ENCODE measurements at regions not wholly inside any gene's neighbourhood (a gene's known extent, or its start where the extent isn't known, plus 50 kb on each side); places are given as distances from the start of the nearest gene placed in this dataset.
"Not testable (repeated sequence)": the region's sequence is repeated elsewhere in the genome, so short reads cannot be mapped to it uniquely, and the experiment has no call there.

DNA sequence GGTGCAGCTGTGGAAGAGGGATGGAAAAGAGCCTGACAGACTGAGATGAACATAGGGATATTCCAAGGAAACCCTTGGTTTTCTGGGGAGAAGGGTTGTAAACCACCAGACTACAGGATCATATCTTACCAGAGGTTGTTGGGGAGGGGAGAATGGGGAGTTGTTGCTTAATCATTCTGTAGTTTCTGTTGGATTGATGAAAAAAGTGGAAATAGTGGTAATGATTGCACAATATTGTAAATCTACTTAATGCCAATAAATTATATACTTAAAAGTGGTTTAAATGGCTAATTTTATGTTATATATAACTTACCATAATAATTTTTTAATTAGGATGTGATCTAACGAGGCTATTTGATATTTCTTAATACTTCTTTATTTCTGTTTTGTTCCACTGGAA is 800.9 kb downstream of the BCL11A start:
- no peaks in the 10 kb centered on the region for H3K36me3 ChIP-seq (ENCODE audit: control insufficient read depth in 2 of 2, insufficient read depth in 2 of 2, low read length in 2 of 2)
- no peak overlapping the region for H3K4me3 ChIP-seq (ENCODE audit: low read length in 2 of 2)
- no peak overlapping the region for H3K27ac ChIP-seq (ENCODE audit: low read length)
- no peaks in the 10 kb centered on the region for H3K27me3 ChIP-seq (ENCODE audit: control insufficient read depth in 1 of 2, insufficient read depth in 2 of 2, low read length in 2 of 2)
- H3K9ac ChIP-seq (ENCODE audit: low read length in 2 of 2), result no peak overlapping the region
- H3K4me1 ChIP-seq (ENCODE audit: control insufficient read depth, insufficient read depth, low read length), result no peaks in the 10 kb centered on the region
- H3K9me3 ChIP-seq (ENCODE audit: control insufficient read depth in 2 of 2, low read length in 2 of 2), result no peaks in the 10 kb centered on the region

DNA sequence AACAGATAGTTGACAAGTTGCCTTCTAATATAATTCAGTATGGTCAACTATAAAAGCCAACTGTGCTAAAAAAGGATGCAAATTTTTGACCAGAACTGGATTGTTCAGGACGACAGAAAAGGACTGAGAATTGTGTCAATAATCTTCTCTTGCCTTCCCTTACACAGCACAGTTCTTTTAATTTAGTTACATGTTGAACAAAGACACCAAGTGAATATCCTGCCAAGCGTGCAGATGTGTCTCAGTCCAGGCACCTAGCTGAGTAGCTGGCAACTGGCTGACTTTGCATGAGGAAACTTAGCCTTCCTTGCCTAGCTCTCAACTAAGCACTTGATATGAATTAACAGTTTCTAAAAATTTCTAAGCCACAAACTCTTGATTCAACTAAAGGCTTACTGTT is 801.4 kb downstream of the BCL11A start:
- no peaks in the 10 kb centered on the region for H3K4me1 ChIP-seq (ENCODE audit: control insufficient read depth, insufficient read depth, low read length)
- no peak overlapping the region for H3K9ac ChIP-seq (ENCODE audit: low read length in 2 of 2)
- no peaks in the 10 kb centered on the region for H3K36me3 ChIP-seq (ENCODE audit: control insufficient read depth in 2 of 2, insufficient read depth in 2 of 2, low read length in 2 of 2)
- no peak overlapping the region for H3K27ac ChIP-seq (ENCODE audit: low read length)
- no peaks in the 10 kb centered on the region for H3K9me3 ChIP-seq (ENCODE audit: control insufficient read depth in 2 of 2, low read length in 2 of 2)
- no peaks in the 10 kb centered on the region for H3K27me3 ChIP-seq (ENCODE audit: control insufficient read depth in 1 of 2, insufficient read depth in 2 of 2, low read length in 2 of 2)
- H3K4me3 ChIP-seq (ENCODE audit: low read length in 2 of 2), result no peak overlapping the region

DNA sequence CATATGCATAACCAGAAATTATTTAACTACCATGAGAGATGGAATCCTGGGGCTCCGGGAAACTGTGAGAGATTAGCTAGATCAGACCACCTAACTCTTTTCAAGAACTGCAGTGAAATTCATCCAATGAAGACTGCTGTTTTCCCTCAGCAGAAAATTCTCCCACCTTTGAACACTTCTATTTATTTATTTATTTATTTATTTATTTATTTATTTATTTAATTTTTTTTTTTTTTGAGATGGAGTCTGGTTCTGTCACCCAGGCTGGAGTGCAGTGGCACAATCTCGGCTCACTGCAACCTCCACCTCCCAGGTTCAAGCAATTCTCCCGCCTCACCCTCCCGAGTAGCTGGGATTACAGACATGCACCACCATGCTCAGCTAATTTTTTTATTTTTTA is 802.2 kb downstream of the BCL11A start:
- H3K9me3 ChIP-seq (ENCODE audit: control insufficient read depth in 2 of 2, low read length in 2 of 2); H3K36me3 ChIP-seq (ENCODE audit: control insufficient read depth in 2 of 2, insufficient read depth in 2 of 2, low read length in 2 of 2); H3K27ac ChIP-seq (ENCODE audit: low read length); H3K27me3 ChIP-seq (ENCODE audit: control insufficient read depth in 1 of 2, insufficient read depth in 2 of 2, low read length in 2 of 2); H3K9ac ChIP-seq (ENCODE audit: low read length in 2 of 2); H3K4me3 ChIP-seq (ENCODE audit: low read length in 2 of 2); H3K4me1 ChIP-seq (ENCODE audit: control insufficient read depth, insufficient read depth, low read length): not testable (repeated sequence)

DNA sequence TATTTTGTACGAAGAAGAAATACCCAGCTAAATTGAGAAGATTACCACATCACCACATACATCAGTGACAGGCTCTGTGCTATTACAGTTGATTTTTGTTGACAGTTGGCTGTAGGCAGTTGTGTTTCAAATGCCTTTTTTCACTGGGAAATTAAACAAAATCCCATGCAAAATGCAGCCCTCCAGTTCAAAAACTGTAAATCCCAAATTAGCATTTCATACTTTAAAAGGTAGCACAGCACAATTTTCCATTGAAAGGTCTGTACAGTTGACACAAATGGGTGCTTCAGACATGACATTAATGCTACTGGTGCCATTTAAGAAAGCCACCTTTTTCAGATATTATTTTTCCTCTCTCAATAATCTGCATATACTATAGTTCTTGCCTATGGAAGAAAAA is 807.2 kb downstream of the BCL11A start:
- H3K4me3 ChIP-seq (ENCODE audit: low read length in 2 of 2), result no peak overlapping the region
- H3K4me1 ChIP-seq (ENCODE audit: control insufficient read depth, insufficient read depth, low read length), result no peaks in the 10 kb centered on the region
- no peaks in the 10 kb centered on the region for H3K9me3 ChIP-seq (ENCODE audit: control insufficient read depth in 2 of 2, low read length in 2 of 2)
- H3K27me3 ChIP-seq (ENCODE audit: control insufficient read depth in 1 of 2, insufficient read depth in 2 of 2, low read length in 2 of 2), result no peaks in the 10 kb centered on the region
- no peak overlapping the region for H3K27ac ChIP-seq (ENCODE audit: low read length)
- H3K9ac ChIP-seq (ENCODE audit: low read length in 2 of 2), result no peak overlapping the region
- H3K36me3 ChIP-seq (ENCODE audit: control insufficient read depth in 2 of 2, insufficient read depth in 2 of 2, low read length in 2 of 2), result no peaks in the 10 kb centered on the region

DNA sequence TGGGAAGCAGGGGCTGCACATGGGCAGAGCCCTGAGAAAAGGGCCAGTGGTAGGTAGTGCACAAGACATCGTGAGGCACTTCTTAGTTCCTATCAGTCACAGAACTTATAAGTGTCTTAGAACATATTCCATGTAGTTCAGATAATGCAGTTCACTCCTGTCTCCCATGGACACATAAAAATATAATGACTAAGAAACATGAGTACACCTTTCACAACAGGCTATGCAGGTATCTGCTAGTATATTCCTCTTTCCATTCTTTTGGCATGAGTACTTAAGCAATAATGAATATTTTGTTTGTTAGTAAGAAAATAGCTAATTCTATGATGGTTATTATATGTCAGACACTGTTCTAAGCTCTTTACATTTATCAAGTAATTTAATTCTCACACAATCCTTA is 808.4 kb downstream of the BCL11A start:
- Histone ChIP-seq H3K27me3 (ENCODE audit: control insufficient read depth in 1 of 2, insufficient read depth in 2 of 2, low read length in 2 of 2) (no peaks in the 10 kb centered on the region), H3K4me3 (ENCODE audit: low read length in 2 of 2) (no peak overlapping the region), H3K9ac (ENCODE audit: low read length in 2 of 2) (no peak overlapping the region), H3K27ac (ENCODE audit: low read length) (no peak overlapping the region), H3K9me3 (ENCODE audit: control insufficient read depth in 2 of 2, low read length in 2 of 2) (no peaks in the 10 kb centered on the region), H3K36me3 (ENCODE audit: control insufficient read depth in 2 of 2, insufficient read depth in 2 of 2, low read length in 2 of 2) (no peaks in the 10 kb centered on the region), H3K4me1 (ENCODE audit: control insufficient read depth, insufficient read depth, low read length) (no peaks in the 10 kb centered on the region)

DNA sequence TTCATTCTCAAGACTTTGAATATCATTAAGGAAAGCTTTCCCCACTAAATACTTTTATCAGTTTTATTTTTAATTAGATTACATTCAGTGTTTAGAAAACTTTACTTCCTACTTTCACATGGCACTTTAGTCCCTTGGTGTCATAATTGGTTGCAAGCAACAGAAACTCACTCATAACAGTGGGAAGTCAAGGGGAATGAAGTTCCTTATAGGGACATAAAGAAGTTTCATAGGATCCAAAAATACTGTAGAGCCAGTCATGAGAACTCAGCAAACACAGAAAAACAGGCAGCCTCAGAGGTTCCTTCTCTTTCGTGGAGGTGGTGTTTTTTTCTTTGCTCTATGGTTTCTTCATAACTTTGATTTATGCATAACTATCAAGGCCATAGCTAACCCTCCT is 809.0 kb downstream of the BCL11A start:
- Histone ChIP-seq H3K4me3 (ENCODE audit: low read length in 2 of 2) (no peak overlapping the region), H3K9me3 (ENCODE audit: control insufficient read depth in 2 of 2, low read length in 2 of 2) (no peaks in the 10 kb centered on the region), H3K4me1 (ENCODE audit: control insufficient read depth, insufficient read depth, low read length) (no peaks in the 10 kb centered on the region), H3K27me3 (ENCODE audit: control insufficient read depth in 1 of 2, insufficient read depth in 2 of 2, low read length in 2 of 2) (no peaks in the 10 kb centered on the region), H3K27ac (ENCODE audit: low read length) (no peak overlapping the region), H3K9ac (ENCODE audit: low read length in 2 of 2) (no peak overlapping the region), H3K36me3 (ENCODE audit: control insufficient read depth in 2 of 2, insufficient read depth in 2 of 2, low read length in 2 of 2) (no peaks in the 10 kb centered on the region)

DNA sequence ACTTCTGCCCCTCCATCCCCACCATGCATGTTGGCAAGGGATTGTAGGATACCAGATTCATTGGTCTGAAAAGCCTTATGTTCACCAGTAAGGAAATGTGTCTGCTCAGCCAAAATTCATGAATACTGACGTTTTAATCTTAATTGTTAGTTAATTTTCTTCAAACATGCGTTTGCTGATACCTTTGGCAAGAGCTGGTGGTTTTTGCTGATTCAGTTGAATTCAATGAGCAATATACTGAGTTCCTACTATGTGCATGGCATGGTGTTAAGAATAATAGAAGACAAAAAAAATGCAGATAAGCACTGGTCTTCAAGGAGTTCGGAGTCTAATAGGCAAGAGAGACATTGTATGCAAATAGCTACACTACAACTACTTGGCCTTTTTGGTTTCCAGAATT is 811.6 kb downstream of the BCL11A start:
- Histone ChIP-seq H3K4me1 (ENCODE audit: control insufficient read depth, insufficient read depth, low read length) (no peaks in the 10 kb centered on the region), H3K27me3 (ENCODE audit: control insufficient read depth in 1 of 2, insufficient read depth in 2 of 2, low read length in 2 of 2) (no peaks in the 10 kb centered on the region), H3K9me3 (ENCODE audit: control insufficient read depth in 2 of 2, low read length in 2 of 2) (no peaks in the 10 kb centered on the region), H3K36me3 (ENCODE audit: control insufficient read depth in 2 of 2, insufficient read depth in 2 of 2, low read length in 2 of 2) (no peaks in the 10 kb centered on the region), H3K4me3 (ENCODE audit: low read length in 2 of 2) (no peak overlapping the region), H3K27ac (ENCODE audit: low read length) (no peak overlapping the region), H3K9ac (ENCODE audit: low read length in 2 of 2) (no peak overlapping the region)

DNA sequence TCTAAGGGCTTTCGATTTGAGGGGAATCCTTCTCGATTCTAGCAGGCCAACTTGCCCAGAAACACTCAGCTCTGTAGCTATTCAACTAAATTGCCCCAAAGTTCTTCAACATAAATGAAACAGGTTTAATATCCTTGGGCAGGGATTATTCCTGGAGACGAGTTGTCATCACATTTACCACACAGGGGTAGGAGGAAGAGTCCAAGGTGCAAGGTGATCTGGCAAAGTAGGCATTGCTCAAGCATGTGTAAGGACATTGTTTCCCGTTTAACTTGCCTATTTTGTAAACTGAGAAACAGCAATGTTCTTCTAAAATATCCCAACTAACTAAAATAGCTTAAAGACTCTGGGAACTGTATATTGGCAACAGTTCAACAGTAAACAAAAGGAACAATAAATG is 814.3 kb downstream of the BCL11A start:
- Histone ChIP-seq H3K27me3 (ENCODE audit: control insufficient read depth in 1 of 2, insufficient read depth in 2 of 2, low read length in 2 of 2) (no peaks in the 10 kb centered on the region), H3K4me1 (ENCODE audit: control insufficient read depth, insufficient read depth, low read length) (no peaks in the 10 kb centered on the region), H3K9me3 (ENCODE audit: control insufficient read depth in 2 of 2, low read length in 2 of 2) (no peaks in the 10 kb centered on the region), H3K36me3 (ENCODE audit: control insufficient read depth in 2 of 2, insufficient read depth in 2 of 2, low read length in 2 of 2) (no peaks in the 10 kb centered on the region), H3K4me3 (ENCODE audit: low read length in 2 of 2) (no peak overlapping the region), H3K27ac (ENCODE audit: low read length) (no peak overlapping the region), H3K9ac (ENCODE audit: low read length in 2 of 2) (no peak overlapping the region)

DNA sequence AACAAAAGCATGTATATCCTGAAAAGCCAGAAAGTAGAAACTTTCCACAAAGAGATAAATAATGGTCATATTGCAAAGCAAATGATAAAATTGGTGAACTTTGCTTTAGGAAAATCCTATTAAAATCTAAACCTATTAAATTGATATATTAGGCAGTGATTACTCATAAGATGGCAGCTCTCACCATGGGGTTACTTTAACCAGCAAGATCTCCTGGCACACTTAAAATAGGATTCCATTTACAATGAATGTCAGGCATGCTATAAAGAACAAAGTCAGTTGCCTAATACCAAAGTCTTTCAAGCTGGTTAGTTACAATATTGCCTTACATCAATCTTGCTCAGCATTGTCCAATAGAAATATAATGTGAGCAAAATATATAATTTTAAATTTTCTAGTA is 816.2 kb downstream of the BCL11A start:
- no peaks in the 10 kb centered on the region for H3K4me1 ChIP-seq (ENCODE audit: control insufficient read depth, insufficient read depth, low read length)
- H3K27me3 ChIP-seq (ENCODE audit: control insufficient read depth in 1 of 2, insufficient read depth in 2 of 2, low read length in 2 of 2), result no peaks in the 10 kb centered on the region
- no peak overlapping the region for H3K9ac ChIP-seq (ENCODE audit: low read length in 2 of 2)
- H3K36me3 ChIP-seq (ENCODE audit: control insufficient read depth in 2 of 2, insufficient read depth in 2 of 2, low read length in 2 of 2), result no peaks in the 10 kb centered on the region
- no peak overlapping the region for H3K27ac ChIP-seq (ENCODE audit: low read length)
- no peak overlapping the region for H3K4me3 ChIP-seq (ENCODE audit: low read length in 2 of 2)
- H3K9me3 ChIP-seq (ENCODE audit: control insufficient read depth in 2 of 2, low read length in 2 of 2), result no peaks in the 10 kb centered on the region

DNA sequence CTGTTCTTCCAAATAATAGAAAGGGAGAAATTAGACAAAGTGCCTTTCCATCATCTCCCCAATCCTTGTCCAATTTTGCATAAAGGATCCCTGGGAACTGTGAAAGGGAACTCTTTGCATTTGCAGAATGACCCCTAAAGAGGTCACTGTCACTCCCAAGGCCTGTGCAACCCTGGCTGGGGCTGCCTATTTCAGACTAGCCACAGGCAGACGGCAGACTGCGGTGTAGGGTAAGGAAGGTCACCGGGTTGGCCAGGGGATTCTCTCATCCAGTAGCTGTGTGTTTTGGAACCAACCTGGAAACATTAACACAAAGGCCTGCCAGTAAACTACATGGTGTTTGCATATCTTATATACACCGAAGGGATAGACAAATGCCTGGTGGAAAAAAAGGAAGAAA is 818.7 kb downstream of the BCL11A start:
- H3K9ac ChIP-seq (ENCODE audit: low read length in 2 of 2), result no peak overlapping the region
- H3K4me3 ChIP-seq (ENCODE audit: low read length in 2 of 2), result no peak overlapping the region
- no peaks in the 10 kb centered on the region for H3K27me3 ChIP-seq (ENCODE audit: control insufficient read depth in 1 of 2, insufficient read depth in 2 of 2, low read length in 2 of 2)
- H3K36me3 ChIP-seq (ENCODE audit: control insufficient read depth in 2 of 2, insufficient read depth in 2 of 2, low read length in 2 of 2), result no peaks in the 10 kb centered on the region
- no peak overlapping the region for H3K27ac ChIP-seq (ENCODE audit: low read length)
- H3K4me1 ChIP-seq (ENCODE audit: control insufficient read depth, insufficient read depth, low read length), result no peaks in the 10 kb centered on the region
- H3K9me3 ChIP-seq (ENCODE audit: control insufficient read depth in 2 of 2, low read length in 2 of 2), result no peaks in the 10 kb centered on the region

DNA sequence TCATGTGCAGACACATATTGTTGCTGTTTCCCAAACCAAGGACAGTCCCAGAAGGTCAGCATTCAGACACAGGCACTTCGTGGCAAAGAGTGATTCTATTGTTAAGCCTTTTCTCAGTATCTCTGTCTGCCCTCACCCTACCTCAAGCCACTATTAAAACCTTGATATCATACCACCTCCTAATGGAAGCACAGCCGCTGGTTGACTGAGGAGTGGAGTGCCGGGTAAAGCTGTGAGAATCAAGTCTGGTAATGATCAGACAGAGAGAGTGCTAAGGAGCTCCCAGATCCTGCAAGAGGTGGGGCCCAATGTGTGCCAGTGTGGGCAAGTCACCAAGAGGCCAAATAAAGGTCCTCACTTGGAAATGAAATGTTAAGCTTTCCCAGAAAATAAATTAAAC is 819.5 kb downstream of the BCL11A start:
- H3K9ac ChIP-seq (ENCODE audit: low read length in 2 of 2), result no peak overlapping the region
- H3K4me1 ChIP-seq (ENCODE audit: control insufficient read depth, insufficient read depth, low read length), result no peaks in the 10 kb centered on the region
- H3K4me3 ChIP-seq (ENCODE audit: low read length in 2 of 2), result no peak overlapping the region
- H3K9me3 ChIP-seq (ENCODE audit: control insufficient read depth in 2 of 2, low read length in 2 of 2), result no peaks in the 10 kb centered on the region
- no peaks in the 10 kb centered on the region for H3K27me3 ChIP-seq (ENCODE audit: control insufficient read depth in 1 of 2, insufficient read depth in 2 of 2, low read length in 2 of 2)
- no peak overlapping the region for H3K27ac ChIP-seq (ENCODE audit: low read length)
- H3K36me3 ChIP-seq (ENCODE audit: control insufficient read depth in 2 of 2, insufficient read depth in 2 of 2, low read length in 2 of 2), result no peaks in the 10 kb centered on the region

DNA sequence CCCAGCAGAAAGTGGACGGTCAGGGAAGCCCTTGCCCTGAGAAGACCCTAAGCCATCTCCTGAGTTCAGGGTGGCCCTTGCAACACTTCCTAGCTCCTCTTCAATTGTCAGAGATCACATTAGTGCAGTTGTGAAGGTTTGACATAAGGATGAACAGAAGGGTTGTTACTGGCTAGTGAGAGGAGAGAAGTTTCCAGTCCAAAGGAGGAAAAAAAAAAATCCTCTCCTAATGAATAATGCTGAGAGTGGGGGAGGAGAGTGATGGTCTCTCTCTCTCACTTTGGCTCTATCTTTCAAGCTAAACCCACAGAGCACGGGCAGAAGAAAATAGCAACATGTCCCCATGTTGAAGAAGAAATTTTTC is 819.9 kb downstream of the BCL11A start:
- H3K36me3 ChIP-seq (ENCODE audit: control insufficient read depth in 2 of 2, insufficient read depth in 2 of 2, low read length in 2 of 2), result no peaks in the 10 kb centered on the region
- H3K9me3 ChIP-seq (ENCODE audit: control insufficient read depth in 2 of 2, low read length in 2 of 2), result no peaks in the 10 kb centered on the region
- H3K27ac ChIP-seq (ENCODE audit: low read length), result no peak overlapping the region
- no peak overlapping the region for H3K4me3 ChIP-seq (ENCODE audit: low read length in 2 of 2)
- no peak overlapping the region for H3K9ac ChIP-seq (ENCODE audit: low read length in 2 of 2)
- no peaks in the 10 kb centered on the region for H3K4me1 ChIP-seq (ENCODE audit: control insufficient read depth, insufficient read depth, low read length)
- H3K27me3 ChIP-seq (ENCODE audit: control insufficient read depth in 1 of 2, insufficient read depth in 2 of 2, low read length in 2 of 2), result no peaks in the 10 kb centered on the region
